Uterus (tissue), 2 donors: ENCODE measurements at regions not wholly inside any gene's neighbourhood (a gene's known extent, or its start where the extent isn't known, plus 50 kb on each side); places are given as distances from the start of the nearest gene placed in this dataset.

ENCODE experiments used
- POLR2A ChIP-seq, 2 donors: fragments of 450-650 bp; IDR thresholded peaks; one replicate each; pipeline ENCODE4 v1.6.1; 2016; ENCODE audit warnings: antibody characterized with exemption in 2 of 2, mild to moderate bottlenecking in 1 of 2, moderate library complexity in 1 of 2
- TF ChIP-seq, protein P1 (sequence below), 4 experiments: fragments of 200-600 bp in 2 of 4; fragments of 450-650 bp in 2 of 4; sonication (generic) in 2 of 4; IDR thresholded peaks; one replicate each; pipeline ENCODE4 v1.5.1; 2016 to 2019; ENCODE audit warnings: antibody characterized with exemption in 4 of 4, mild to moderate bottlenecking in 2 of 4, moderate library complexity in 1 of 4

DNA sequence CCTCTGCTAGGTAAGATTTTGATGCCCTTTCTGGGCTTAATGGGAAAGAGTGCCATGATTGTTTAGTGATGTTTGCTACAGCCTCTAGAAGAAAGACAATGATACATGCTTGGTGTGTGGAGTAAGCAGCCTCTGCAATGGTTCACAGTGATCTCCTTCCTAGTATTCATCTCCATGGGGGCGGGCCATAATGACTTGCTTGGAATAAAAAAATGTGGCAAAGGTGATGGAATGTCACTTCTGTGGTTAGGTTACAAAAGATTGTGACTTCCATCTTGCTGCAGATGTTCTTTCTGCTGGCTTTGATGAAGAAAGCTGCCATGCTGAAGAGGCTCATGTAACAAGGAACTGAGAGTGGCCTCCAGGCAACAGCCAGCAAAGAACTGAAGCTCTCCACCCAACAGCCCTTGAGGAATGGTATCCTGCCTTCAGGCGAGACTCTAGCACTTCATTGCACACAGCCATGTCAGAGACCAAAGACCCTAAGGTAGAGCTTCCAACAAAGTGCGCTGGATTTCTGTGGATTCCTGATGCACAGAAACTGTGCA lies 139.1 kb upstream of the LRIG1 start:
- TF ChIP-seq, protein P1, sequence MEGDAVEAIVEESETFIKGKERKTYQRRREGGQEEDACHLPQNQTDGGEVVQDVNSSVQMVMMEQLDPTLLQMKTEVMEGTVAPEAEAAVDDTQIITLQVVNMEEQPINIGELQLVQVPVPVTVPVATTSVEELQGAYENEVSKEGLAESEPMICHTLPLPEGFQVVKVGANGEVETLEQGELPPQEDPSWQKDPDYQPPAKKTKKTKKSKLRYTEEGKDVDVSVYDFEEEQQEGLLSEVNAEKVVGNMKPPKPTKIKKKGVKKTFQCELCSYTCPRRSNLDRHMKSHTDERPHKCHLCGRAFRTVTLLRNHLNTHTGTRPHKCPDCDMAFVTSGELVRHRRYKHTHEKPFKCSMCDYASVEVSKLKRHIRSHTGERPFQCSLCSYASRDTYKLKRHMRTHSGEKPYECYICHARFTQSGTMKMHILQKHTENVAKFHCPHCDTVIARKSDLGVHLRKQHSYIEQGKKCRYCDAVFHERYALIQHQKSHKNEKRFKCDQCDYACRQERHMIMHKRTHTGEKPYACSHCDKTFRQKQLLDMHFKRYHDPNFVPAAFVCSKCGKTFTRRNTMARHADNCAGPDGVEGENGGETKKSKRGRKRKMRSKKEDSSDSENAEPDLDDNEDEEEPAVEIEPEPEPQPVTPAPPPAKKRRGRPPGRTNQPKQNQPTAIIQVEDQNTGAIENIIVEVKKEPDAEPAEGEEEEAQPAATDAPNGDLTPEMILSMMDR (IDR thresholded peaks at IDR 0.05): no peak
- TF ChIP-seq POLR2A (IDR thresholded peaks at IDR 0.05): no peak
